ENCODE measurements at regions not wholly inside any gene's neighbourhood (a gene's known extent, or its start where the extent isn't known, plus 50 kb on each side); places are given as distances from the start of the nearest gene placed in this dataset.

DNA sequence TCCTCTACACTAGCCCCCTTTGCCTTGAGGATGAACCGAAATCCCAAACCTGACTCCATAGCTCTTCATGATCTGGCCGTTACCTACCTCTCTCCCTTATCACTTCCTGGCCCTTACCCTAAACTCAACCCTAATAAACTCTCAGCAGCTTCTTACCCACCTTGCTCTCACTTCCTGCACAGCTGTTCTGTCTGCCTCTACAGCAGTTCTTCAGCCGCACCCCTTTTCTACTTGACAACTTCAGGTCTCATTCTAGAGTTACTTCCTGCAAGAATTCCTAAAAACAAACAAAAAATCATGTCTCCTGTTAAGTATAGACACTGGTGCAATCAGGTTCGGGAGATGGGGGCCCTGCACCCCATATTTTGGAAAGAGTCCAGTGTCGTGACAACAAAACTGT lies 239.9 kb upstream of the CELF2 start:
- DNase-seq (ENCODE audit: low spot score): no peak

DNA sequence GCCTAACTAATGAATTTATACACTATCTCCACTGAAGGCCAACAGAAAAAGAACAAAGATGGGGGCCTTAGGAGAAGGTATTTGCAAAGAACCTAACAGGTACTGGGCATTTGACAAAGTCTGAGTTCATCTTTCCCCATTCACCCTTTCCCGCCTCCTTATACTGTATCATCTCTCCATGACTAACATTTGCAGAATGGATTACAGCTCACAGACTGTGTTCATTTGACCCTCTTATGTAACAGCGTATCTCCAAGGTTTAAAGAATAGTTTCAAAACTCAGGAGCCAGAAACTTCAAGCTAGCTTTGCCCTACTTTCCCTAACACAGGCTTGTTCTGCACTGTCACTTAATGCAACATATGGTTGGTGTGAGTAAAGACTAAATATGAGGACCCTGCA lies 238.7 kb upstream of the CELF2 start:
- no peak for DNase-seq (ENCODE audit: low spot score)

- no peak for DNase-seq (ENCODE audit: low spot score)
Measured at GRCh38 chr10:10779511-10779910, 238.2 kb upstream of the CELF2 start.

- DNase-seq (ENCODE audit: low spot score): no peak
Measured at GRCh38 chr10:10780746-10781145, 236.9 kb upstream of the CELF2 start.

- peak; percentile 46 for DNase-seq (ENCODE audit: low spot score)
Measured at GRCh38 chr10:10782603-10783002, 235.1 kb upstream of the CELF2 start.

DNA sequence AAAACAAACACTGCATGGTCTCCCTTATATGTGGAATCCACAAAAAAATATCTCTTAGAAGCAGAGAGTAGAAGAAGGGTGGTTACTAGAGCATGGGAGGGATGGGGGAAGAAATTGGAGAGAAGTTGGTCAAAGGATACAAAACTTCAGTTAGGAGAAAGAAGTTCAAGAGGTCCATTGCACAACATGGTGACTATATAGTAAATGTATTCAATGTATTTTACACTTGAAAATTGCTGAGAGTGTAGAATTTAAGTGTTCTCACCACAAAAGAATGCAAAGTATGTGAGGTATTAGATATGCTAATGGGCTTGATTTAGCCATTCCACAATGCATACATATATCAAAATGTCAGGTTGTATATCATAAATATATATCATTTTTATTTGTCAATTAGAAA lies 232.0 kb upstream of the CELF2 start:
- DNase-seq (ENCODE audit: low spot score): no peak

- DNase-seq (ENCODE audit: low spot score): no peak
Measured at GRCh38 chr10:10786109-10787090, 231.3 kb upstream of the CELF2 start.

DNA sequence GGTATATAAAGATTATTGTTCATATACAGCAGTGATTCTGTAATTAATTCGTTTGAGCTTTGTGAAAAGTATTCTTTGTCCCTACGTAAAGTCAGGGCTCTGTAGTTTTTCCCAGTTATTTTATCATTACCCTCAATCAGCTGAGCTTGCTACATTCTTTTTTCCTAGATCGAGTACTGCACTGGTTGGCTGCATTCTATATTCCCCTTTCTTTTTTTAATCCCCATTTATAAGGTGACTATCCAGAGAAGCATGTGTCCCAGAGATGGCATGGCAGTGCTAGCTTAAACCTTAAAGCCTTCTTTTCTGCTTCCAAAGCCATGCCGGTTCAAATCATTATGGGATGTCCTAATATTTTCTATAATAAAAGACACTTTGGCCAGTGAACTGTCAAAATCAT lies 230.1 kb upstream of the CELF2 start:
- no peak for DNase-seq (ENCODE audit: low spot score)

DNA sequence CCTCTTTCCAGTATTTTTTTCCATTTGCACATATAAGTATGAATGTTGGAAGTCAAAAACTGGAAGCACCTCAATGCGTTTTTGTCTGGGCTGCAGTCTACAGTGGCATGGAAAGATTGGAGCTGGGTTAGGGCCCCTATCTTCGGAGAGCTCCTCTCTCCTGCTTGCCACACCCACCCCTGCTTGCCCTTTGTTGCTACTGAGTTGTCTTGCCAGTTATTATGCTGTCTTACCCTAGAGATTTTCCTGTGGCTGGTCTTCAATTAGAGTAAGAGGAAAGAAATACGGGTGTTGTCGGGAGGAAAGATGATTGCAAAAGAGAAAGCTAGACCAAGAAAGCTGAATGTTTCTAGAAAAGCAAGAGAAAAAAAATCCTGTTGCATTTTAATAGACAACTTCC lies 228.9 kb upstream of the CELF2 start:
- no peak for DNase-seq (ENCODE audit: low spot score)

GRCh38 chr10:10791869-10792268 lies 225.8 kb upstream of the CELF2 start:
- no peak for DNase-seq (ENCODE audit: low spot score)

- DNase-seq (ENCODE audit: low spot score): peak; percentile 48
Measured at GRCh38 chr10:10792681-10793080, 225.0 kb upstream of the CELF2 start.

DNA sequence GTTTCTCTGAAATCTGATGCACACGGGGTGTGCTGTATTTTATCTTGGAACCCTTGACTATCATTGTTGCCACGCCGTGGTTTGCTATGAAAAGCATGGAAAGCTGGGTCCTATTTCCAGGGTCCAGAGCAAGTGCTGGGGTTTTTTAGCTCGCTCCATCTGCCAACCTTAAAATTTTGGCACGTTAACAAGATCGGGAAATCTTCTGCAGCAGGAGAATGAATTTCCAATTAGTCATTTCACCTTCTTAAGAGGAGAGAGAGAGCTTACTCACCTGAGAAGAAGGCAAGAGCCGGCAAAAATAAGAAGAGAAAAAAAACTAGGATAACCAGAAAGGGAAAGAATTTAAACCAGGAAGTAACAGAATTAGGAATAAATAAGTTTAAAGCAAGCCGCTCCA lies 223.6 kb upstream of the CELF2 start:
- DNase-seq (ENCODE audit: low spot score): peak; percentile 4

- DNase-seq (ENCODE audit: low spot score): peak; percentile 38
Measured at GRCh38 chr10:10794791-10795191, 222.9 kb upstream of the CELF2 start.

DNA sequence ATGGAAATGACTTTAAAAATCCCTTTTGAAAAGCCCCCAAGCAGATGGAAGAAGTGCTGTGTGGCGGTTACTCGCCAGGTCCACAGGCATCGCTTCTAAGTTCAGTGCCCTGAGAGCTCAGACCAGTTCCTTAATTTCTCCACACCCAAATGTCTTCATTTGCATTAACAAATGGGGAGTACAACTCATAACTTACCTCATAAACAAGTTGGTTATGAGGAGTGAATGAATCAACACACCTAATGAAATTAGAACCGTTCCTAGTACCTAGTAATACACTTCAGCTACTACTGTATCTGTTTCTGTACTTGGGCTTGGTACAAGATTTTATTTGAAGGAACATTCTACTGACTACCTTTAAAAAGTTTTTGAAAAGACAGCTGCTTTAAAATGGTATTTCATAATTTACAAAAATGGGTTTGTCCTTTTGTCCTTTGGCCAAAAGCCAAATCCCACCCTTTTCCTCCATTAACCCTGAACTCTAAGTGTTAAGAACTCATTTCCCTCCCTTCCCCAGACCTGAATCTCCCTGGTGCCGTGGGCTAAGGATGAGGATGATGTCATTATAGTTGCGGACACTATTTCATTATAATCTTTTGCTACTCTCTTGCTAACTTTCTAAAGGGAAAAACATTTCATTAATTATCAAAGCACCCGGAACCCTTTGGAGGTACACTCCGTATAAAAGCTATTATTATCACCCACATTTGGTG lies 221.5 kb upstream of the CELF2 start:
- no peak for DNase-seq (ENCODE audit: low spot score)

- DNase-seq (ENCODE audit: low spot score): no peak
Measured at GRCh38 chr10:10796774-10797415, 220.8 kb upstream of the CELF2 start.

DNA sequence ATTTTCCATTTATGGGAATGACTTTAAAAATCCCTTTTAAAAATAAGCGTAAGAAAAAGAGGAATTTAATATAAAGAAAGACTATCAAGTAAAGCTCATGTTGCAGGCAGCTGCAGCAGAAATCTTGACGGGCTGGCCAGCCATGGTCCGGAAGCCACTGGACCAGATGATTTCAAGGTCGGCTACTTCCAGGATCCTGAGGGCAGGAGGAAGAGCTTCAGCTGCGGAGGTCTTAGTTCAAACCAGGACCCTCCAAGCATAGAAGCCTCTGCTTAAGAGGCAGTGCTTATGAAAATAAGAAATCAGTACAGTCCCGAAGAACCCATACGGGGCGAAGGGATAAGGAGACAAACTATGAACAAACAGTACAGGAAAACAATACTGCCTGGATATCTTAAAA lies 220.2 kb upstream of the CELF2 start:
- no peak for DNase-seq (ENCODE audit: low spot score)

DNA sequence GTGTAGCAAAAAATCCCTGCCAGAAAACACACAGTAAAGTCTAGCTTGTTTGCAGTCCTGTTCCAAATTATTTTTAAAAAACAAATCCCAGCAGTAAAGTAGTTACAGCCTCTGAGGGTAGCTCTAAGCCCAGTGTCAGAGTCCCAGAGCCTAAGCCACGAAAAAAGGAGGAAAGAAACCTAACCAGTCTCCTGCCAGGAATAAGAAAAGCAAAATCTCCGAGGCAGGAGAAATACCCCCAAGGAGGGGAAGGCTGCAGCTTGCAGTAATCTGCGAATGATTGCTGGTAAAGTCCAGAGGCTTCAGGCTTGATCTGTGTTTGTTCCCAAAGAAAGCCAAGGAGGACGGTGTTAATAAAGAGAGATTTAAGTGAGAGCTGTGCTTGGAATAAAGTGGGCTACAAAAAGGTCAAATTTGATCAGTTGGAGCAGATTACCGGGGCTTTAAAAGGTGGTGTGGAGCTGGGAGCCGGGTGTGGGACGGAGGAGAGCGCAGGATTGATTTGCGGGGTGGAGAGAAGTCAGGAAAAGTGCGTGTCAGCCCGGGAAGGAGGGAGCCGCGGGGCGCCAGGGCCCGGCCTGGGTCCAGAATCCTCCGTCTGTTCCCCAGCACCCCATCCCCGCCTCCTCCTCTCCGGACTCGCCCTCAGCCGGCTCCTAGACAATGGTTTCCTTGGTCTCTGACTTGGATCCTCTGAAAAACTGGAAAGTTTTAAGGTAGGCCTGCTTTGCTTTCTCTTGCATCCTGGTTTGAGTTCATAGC lies 219.4 kb upstream of the CELF2 start:
- no peak for DNase-seq (ENCODE audit: low spot score)

DNA sequence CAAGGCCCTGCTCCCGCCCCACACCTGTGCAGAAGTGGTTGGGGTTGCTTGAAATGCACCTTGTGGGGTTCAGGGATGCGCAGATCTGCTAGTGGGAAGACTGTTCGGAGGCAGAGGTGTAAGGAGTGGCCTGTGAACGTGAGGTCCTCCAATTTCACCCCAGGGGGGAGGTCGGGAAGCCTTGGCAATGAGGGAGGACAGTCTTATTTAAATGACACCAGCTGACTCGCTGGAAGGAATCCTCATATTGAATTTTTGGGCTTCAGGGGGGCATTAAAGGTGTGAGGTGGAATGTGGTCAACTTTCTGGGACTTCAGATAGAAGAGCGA lies 218.8 kb upstream of the CELF2 start:
- DNase-seq (ENCODE audit: low spot score): no peak

DNA sequence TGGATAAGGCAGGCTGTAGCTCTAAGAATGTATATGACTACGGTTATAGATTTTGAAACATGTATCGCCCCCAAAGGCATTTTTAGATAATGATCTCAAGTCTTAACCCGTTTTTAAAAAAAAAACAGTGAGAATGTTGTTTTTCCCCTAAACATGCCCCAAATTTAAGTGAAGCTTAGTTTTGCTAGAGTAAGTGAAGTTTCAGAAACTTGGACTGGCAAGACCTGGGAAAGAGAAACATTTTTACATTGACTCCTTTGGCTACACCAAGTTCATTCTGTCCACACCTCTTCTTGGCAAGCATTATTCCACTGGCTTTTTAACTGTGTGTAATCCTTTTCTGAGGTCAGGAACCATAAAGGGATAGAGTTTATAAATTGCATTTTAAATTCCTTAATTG lies 216.7 kb upstream of the CELF2 start:
- no peak for DNase-seq (ENCODE audit: low spot score)

DNA sequence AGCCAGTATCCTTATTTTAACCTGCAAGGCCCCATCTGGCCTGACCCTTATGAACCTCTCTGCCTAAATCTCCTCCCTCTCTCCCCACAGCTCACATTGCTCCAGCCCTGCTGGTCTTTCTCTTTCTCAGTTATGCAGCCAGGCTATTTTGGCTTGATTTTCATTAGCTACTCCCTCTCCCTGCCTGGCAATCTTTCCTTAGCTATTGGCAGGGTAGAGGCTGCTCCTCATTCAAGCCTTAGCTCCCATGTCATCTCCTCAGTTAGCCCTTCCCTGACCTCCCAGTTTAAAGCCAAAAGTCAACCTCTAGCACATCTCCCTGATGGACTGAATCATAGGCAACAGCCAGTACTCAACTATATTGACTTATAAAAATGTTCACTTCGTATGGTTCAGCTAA lies 214.4 kb upstream of the CELF2 start:
- no peak for DNase-seq (ENCODE audit: low spot score)

DNA sequence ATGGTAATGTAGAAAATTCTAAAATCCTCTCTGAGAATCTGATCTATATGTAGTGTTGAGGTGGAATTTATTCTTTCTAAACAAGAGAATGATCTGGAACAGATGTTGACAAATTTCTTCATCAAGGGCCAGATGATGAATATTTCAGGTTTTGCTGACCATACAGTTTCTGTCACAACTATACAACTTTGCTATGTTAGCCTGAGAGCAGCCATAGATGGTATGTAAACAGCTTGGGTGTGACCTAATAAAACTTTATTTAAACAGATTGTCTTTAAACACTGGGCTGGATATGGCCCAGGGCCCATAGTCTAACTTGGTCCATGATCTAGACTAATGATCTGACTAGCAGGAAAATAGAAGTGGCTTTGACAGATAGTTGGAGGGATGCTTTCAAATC lies 213.6 kb upstream of the CELF2 start:
- no peak for DNase-seq (ENCODE audit: low spot score)
